ENCODE measurements at regions not wholly inside any gene's neighbourhood (a gene's known extent, or its start where the extent isn't known, plus 50 kb on each side); places are given as distances from the start of the nearest gene placed in this dataset.
"Not testable (repeated sequence)": the region's sequence is repeated elsewhere in the genome, so short reads cannot be mapped to it uniquely, and the experiment has no call there.

DNA sequence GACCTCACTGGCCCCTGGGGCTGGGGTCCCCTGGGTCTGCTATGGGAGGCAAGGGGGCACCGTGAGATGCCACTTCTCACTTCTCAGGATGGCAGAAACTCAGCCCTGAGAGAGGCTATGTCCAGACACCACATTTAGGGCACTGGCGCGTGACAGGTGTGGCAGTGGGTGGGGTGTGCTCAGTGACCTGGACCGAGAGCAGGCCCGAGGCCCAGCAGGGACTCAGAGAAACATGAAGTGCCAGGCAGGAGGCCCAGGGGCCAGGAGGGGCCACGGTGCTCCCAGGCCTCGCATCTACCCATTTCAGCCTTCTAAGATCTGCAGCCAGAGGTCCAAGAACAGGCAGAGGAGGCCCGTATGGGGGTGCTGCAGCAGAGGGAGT is 214.9 kb upstream of the SGCG start:
- H3K9ac ChIP-seq (ENCODE audit: low read length); H3K36me3 ChIP-seq (ENCODE audit: control insufficient read depth, insufficient read depth, low read length); H3K9me3 ChIP-seq (ENCODE audit: control insufficient read depth, insufficient read depth, low read depth, low read length); H3K27me3 ChIP-seq (ENCODE audit: control insufficient read depth, insufficient read depth, low read length); H3K4me1 ChIP-seq (ENCODE audit: control insufficient read depth, insufficient read depth, low read length); H3K27ac ChIP-seq (ENCODE audit: low read depth, low read length); H3K4me3 ChIP-seq (ENCODE audit: low read depth, low read length): not testable (repeated sequence)

DNA sequence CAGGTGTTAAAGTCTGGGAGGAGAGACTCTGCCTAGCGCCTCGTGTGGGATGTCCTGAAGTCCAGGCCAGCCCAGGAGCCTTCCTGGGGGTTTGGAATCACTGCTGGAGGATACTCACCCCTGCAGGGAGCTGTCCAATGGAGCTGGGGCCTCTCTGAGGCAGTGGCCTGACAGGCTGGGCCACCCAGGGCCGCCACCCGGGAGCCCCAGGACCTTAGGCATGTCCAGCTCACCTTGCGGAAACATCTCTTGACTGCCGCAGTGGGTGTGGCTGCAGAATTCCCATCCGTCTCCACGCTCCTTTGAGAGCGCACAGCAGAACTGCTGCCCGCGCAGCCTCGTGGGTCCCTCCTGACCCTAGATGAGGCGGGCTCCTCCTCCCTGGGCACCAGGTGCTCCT is 214.0 kb upstream of the SGCG start:
- not testable (repeated sequence) for H3K9me3 ChIP-seq (ENCODE audit: control insufficient read depth, insufficient read depth, low read depth, low read length); H3K36me3 ChIP-seq (ENCODE audit: control insufficient read depth, insufficient read depth, low read length); H3K9ac ChIP-seq (ENCODE audit: low read length); H3K4me3 ChIP-seq (ENCODE audit: low read depth, low read length); H3K27ac ChIP-seq (ENCODE audit: low read depth, low read length); H3K4me1 ChIP-seq (ENCODE audit: control insufficient read depth, insufficient read depth, low read length); H3K27me3 ChIP-seq (ENCODE audit: control insufficient read depth, insufficient read depth, low read length)

DNA sequence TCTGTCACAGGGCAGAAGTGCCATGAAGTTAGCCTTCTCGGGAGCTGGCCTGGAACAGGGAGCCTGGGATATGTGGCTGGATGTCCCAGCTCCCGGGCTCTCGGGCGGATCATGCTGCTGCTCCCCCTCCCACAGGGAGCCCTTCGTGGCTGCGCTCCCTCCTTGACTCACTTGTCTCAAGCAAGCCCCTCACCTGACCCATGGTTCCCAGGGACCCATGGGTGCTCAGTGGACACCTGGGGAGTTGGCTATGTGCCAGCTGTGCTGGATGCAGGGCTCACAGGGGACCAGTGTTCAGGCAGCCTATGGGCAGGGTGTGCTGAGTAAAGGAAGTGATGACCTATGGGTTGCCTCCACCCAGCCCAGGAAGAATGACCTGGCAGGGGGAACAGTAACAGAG is 213.1 kb upstream of the SGCG start:
- Histone ChIP-seq H3K4me1 (ENCODE audit: control insufficient read depth, insufficient read depth, low read length) (peaks cover 4% of the 10 kb centered on the region; the same call in 1 of the 2 replicates), H3K9me3 (ENCODE audit: control insufficient read depth, insufficient read depth, low read depth, low read length) (no peaks in the 10 kb centered on the region), H3K27me3 (ENCODE audit: control insufficient read depth, insufficient read depth, low read length) (no peaks in the 10 kb centered on the region), H3K27ac (ENCODE audit: low read depth, low read length) (no peak overlapping the region), H3K36me3 (ENCODE audit: control insufficient read depth, insufficient read depth, low read length) (no peaks in the 10 kb centered on the region), H3K4me3 (ENCODE audit: low read depth, low read length) (no peak overlapping the region), H3K9ac (ENCODE audit: low read length) (no peak overlapping the region)

DNA sequence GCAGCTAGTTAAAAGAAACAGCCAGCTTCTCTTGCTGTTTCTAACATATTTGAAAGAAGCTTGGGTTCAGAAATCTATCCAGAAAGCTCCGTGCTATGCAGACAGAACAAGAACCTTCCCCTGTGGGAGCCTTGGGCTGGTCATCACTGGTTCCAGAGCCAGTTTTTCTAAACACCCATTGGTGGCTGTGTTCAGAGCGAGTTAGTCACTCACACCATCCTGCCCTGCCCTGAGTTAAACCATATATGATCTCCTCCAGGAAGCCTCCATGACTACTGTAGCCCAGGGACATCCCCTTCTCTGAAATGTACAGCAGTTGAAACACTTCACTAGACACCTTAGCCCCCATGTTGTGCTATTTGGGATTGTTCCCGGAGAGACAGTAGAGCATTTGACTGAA is 200.8 kb upstream of the SGCG start:
- H3K9me3 ChIP-seq (ENCODE audit: control insufficient read depth, insufficient read depth, low read depth, low read length) = peaks cover 28% of the 10 kb centered on the region
- H3K36me3 ChIP-seq (ENCODE audit: control insufficient read depth, insufficient read depth, low read length) = no peaks in the 10 kb centered on the region
- H3K4me1 ChIP-seq (ENCODE audit: control insufficient read depth, insufficient read depth, low read length) = no peaks in the 10 kb centered on the region
- H3K9ac ChIP-seq (ENCODE audit: low read length) = no peak overlapping the region
- no peaks in the 10 kb centered on the region for H3K27me3 ChIP-seq (ENCODE audit: control insufficient read depth, insufficient read depth, low read length)
- no peak overlapping the region for H3K27ac ChIP-seq (ENCODE audit: low read depth, low read length)
- no peak overlapping the region for H3K4me3 ChIP-seq (ENCODE audit: low read depth, low read length)

DNA sequence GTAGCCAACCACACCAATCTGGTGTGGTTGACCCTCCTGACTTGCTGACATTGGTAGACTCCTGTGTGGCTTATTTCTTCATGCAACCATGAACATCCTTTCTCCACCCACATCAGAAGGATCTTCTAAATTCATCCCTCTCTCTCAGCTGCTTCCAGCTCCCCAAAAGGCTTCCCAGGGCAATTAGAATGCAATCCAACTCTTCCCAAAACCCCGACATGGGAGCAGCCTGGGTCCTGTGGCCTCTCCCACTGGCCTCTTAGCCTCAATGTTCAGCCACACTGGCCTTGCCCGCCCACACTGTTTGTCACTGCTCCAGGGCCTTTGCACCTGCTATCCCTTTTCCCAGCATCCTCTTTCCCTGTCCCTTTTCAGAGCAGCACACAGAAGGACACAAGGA is 199.8 kb upstream of the SGCG start:
- Histone ChIP-seq H3K27ac (ENCODE audit: low read depth, low read length) (no peak overlapping the region), H3K9me3 (ENCODE audit: control insufficient read depth, insufficient read depth, low read depth, low read length) (peaks cover 32% of the 10 kb centered on the region), H3K27me3 (ENCODE audit: control insufficient read depth, insufficient read depth, low read length) (no peaks in the 10 kb centered on the region), H3K36me3 (ENCODE audit: control insufficient read depth, insufficient read depth, low read length) (no peaks in the 10 kb centered on the region), H3K4me1 (ENCODE audit: control insufficient read depth, insufficient read depth, low read length) (no peaks in the 10 kb centered on the region), H3K4me3 (ENCODE audit: low read depth, low read length) (no peak overlapping the region), H3K9ac (ENCODE audit: low read length) (no peak overlapping the region)

DNA sequence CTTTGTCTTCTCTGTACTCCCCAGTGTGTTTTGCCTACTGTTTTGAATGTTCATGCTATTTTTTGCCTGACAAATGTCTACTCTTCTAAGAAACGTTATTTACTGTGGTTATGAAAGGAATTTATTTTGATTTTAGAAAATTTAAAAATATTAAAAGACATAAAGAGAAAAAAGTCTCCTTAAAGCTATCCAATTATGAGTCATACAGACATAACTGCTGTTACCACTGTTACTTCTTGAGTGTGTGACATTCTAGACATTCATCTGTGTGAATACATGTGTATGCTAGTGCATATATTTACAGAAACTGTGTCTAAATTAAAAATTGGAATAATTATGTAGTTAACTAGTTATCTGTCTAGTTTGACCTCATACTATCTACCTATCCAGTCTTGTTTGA is 187.6 kb upstream of the SGCG start:
- H3K36me3 ChIP-seq (ENCODE audit: control insufficient read depth, insufficient read depth, low read length) = no peaks in the 10 kb centered on the region
- no peaks in the 10 kb centered on the region for H3K27me3 ChIP-seq (ENCODE audit: control insufficient read depth, insufficient read depth, low read length)
- no peaks in the 10 kb centered on the region for H3K4me1 ChIP-seq (ENCODE audit: control insufficient read depth, insufficient read depth, low read length)
- H3K9ac ChIP-seq (ENCODE audit: low read length) = no peak overlapping the region
- no peak overlapping the region for H3K27ac ChIP-seq (ENCODE audit: low read depth, low read length)
- no peak overlapping the region for H3K4me3 ChIP-seq (ENCODE audit: low read depth, low read length)
- H3K9me3 ChIP-seq (ENCODE audit: control insufficient read depth, insufficient read depth, low read depth, low read length) = no peaks in the 10 kb centered on the region; the same call in 1 of the 2 replicates

- Histone ChIP-seq H3K4me1 (ENCODE audit: control insufficient read depth, insufficient read depth, low read length) (no peaks in the 10 kb centered on the region), H3K27ac (ENCODE audit: low read depth, low read length) (no peak overlapping the region), H3K36me3 (ENCODE audit: control insufficient read depth, insufficient read depth, low read length) (no peaks in the 10 kb centered on the region), H3K27me3 (ENCODE audit: control insufficient read depth, insufficient read depth, low read length) (no peaks in the 10 kb centered on the region), H3K9me3 (ENCODE audit: control insufficient read depth, insufficient read depth, low read depth, low read length) (peaks cover 27% of the 10 kb centered on the region), H3K4me3 (ENCODE audit: low read depth, low read length) (no peak overlapping the region), H3K9ac (ENCODE audit: low read length) (no peak overlapping the region)
These were observed 177.3 kb upstream of the SGCG start for GRCh38 chr13:23003446-23003845.

GRCh38 chr13:23007426-23007825 is 173.4 kb upstream of the SGCG start:
- peaks cover 15% of the 10 kb centered on the region for H3K9me3 ChIP-seq (ENCODE audit: control insufficient read depth, insufficient read depth, low read depth, low read length)
- H3K4me1 ChIP-seq (ENCODE audit: control insufficient read depth, insufficient read depth, low read length) = no peaks in the 10 kb centered on the region
- no peaks in the 10 kb centered on the region for H3K27me3 ChIP-seq (ENCODE audit: control insufficient read depth, insufficient read depth, low read length)
- H3K36me3 ChIP-seq (ENCODE audit: control insufficient read depth, insufficient read depth, low read length) = no peaks in the 10 kb centered on the region
- no peak overlapping the region for H3K4me3 ChIP-seq (ENCODE audit: low read depth, low read length)
- H3K9ac ChIP-seq (ENCODE audit: low read length) = no peak overlapping the region
- no peak overlapping the region for H3K27ac ChIP-seq (ENCODE audit: low read depth, low read length)

GRCh38 chr13:23018143-23018542 is 162.6 kb upstream of the SGCG start:
- Histone ChIP-seq H3K4me1 (ENCODE audit: control insufficient read depth, insufficient read depth, low read length) (no peaks in the 10 kb centered on the region), H3K4me3 (ENCODE audit: low read depth, low read length) (no peak overlapping the region)

GRCh38 chr13:23020246-23020843 is 160.4 kb upstream of the SGCG start:
- Histone ChIP-seq H3K9me3 (ENCODE audit: control insufficient read depth, insufficient read depth, low read depth, low read length) (peaks cover 2% of the 10 kb centered on the region; the same call in 1 of the 2 replicates), H3K27ac (ENCODE audit: low read depth, low read length) (no peak overlapping the region), H3K9ac (ENCODE audit: low read length) (no peak overlapping the region), H3K36me3 (ENCODE audit: control insufficient read depth, insufficient read depth, low read length) (no peaks in the 10 kb centered on the region), H3K27me3 (ENCODE audit: control insufficient read depth, insufficient read depth, low read length) (no peaks in the 10 kb centered on the region), H3K4me1 (ENCODE audit: control insufficient read depth, insufficient read depth, low read length) (no peaks in the 10 kb centered on the region), H3K4me3 (ENCODE audit: low read depth, low read length) (no peak overlapping the region)

More at GRCh38 chr13:23018143-23018542, 162.6 kb upstream of the SGCG start:
- Histone ChIP-seq H3K9ac (ENCODE audit: low read length) (no peak overlapping the region), H3K27ac (ENCODE audit: low read depth, low read length) (no peak overlapping the region), H3K36me3 (ENCODE audit: control insufficient read depth, insufficient read depth, low read length) (no peaks in the 10 kb centered on the region), H3K9me3 (ENCODE audit: control insufficient read depth, insufficient read depth, low read depth, low read length) (peaks cover 4% of the 10 kb centered on the region; the same call in 1 of the 2 replicates), H3K27me3 (ENCODE audit: control insufficient read depth, insufficient read depth, low read length) (no peaks in the 10 kb centered on the region)

- no peaks in the 10 kb centered on the region for H3K27me3 ChIP-seq (ENCODE audit: control insufficient read depth, insufficient read depth, low read length)
- H3K4me3 ChIP-seq (ENCODE audit: low read depth, low read length) = no peak overlapping the region
- no peaks in the 10 kb centered on the region for H3K4me1 ChIP-seq (ENCODE audit: control insufficient read depth, insufficient read depth, low read length)
- H3K9me3 ChIP-seq (ENCODE audit: control insufficient read depth, insufficient read depth, low read depth, low read length) = no peaks in the 10 kb centered on the region
- H3K9ac ChIP-seq (ENCODE audit: low read length) = no peak overlapping the region
- H3K36me3 ChIP-seq (ENCODE audit: control insufficient read depth, insufficient read depth, low read length) = no peaks in the 10 kb centered on the region
- H3K27ac ChIP-seq (ENCODE audit: low read depth, low read length) = no peak overlapping the region
These were observed 158.9 kb upstream of the SGCG start for GRCh38 chr13:23021906-23022305.

GRCh38 chr13:23022704-23023103 is 158.1 kb upstream of the SGCG start:
- Histone ChIP-seq H3K36me3 (ENCODE audit: control insufficient read depth, insufficient read depth, low read length) (no peaks in the 10 kb centered on the region), H3K4me3 (ENCODE audit: low read depth, low read length) (no peak overlapping the region), H3K27me3 (ENCODE audit: control insufficient read depth, insufficient read depth, low read length) (no peaks in the 10 kb centered on the region), H3K27ac (ENCODE audit: low read depth, low read length) (no peak overlapping the region), H3K9me3 (ENCODE audit: control insufficient read depth, insufficient read depth, low read depth, low read length) (no peaks in the 10 kb centered on the region), H3K4me1 (ENCODE audit: control insufficient read depth, insufficient read depth, low read length) (no peaks in the 10 kb centered on the region), H3K9ac (ENCODE audit: low read length) (no peak overlapping the region)
